Kidney (tissue), 13 donors: ENCODE measurements at regions not wholly inside any gene's neighbourhood (a gene's known extent, or its start where the extent isn't known, plus 50 kb on each side); places are given as distances from the start of the nearest gene placed in this dataset.

ENCODE experiments used
- DNase-seq, 5 donors: peaks; one replicate each; pipeline ENCODE4 v3.0.0-alpha.2; 2013 to 2020
- FAIRE-seq: peaks from 2 replicates; lab custom pipeline; 2012; peaks lifted over from hg19 to GRCh38; lab: Jason Lieb, UNC
- H3K27ac ChIP-seq, 2 donors: one replicate each; pipeline ENCODE4 v1.7.0; 2013; ENCODE audit warnings: low read depth in 2 of 2, low read length in 2 of 2, inconsistent platforms in 1 of 2
- H3K27me3 ChIP-seq: one replicate; pipeline ENCODE4 v1.7.1; 2013; ENCODE audit warnings: low read length, inconsistent platforms; ENCODE audit not compliant: control insufficient read depth, insufficient read depth
- H3K36me3 ChIP-seq, 3 donors: one replicate each; pipeline versions ENCODE4 v1.7.0 to v1.7.1; 2013; ENCODE audit warnings: low read length in 3 of 3, control low read depth in 1 of 3, inconsistent platforms in 1 of 3; ENCODE audit not compliant: insufficient read depth in 3 of 3, control insufficient read depth in 2 of 3
- H3K4me1 ChIP-seq, 3 donors: one replicate each; pipeline versions ENCODE4 v1.7.0 to v1.7.1; 2013; ENCODE audit warnings: low read length in 3 of 3, inconsistent platforms in 1 of 3, low read depth in 1 of 3; ENCODE audit not compliant: control insufficient read depth in 2 of 3, insufficient read depth in 2 of 3
- H3K4me3 ChIP-seq, 3 donors: one replicate each; pipeline versions ENCODE4 v1.7.0 to v1.8.1; 2013; ENCODE audit warnings: low read length in 3 of 3, control low read depth in 1 of 3, inconsistent platforms in 1 of 3
- H3K9ac ChIP-seq, 3 donors: one replicate each; pipeline versions ENCODE4 v1.7.0 to v1.7.1; 2013; ENCODE audit warnings: low read length in 3 of 3, control low read depth in 1 of 3, inconsistent platforms in 1 of 3
- H3K9me3 ChIP-seq, 3 donors: one replicate each; pipeline versions ENCODE4 v1.7.0 to v1.7.1; 2013; ENCODE audit warnings: low read length in 3 of 3, control low read depth in 1 of 3, inconsistent platforms in 1 of 3; ENCODE audit not compliant: control insufficient read depth in 2 of 3, insufficient read depth in 1 of 3
- intact Hi-C: fragments of 100-400 bp; cut with DNase I; formaldehyde crosslinking; loops from one replicate; pipeline ENCODE4 v1.11.1; 2022
- TF ChIP-seq, protein P1 (sequence below): IDR thresholded peaks from 3 replicates; pipeline ENCODE4 v1.5.1; 2012; ENCODE audit warnings: mild to moderate bottlenecking, moderate library complexity, borderline replicate concordance; ENCODE audit not compliant: insufficient read depth; ENCODE audit errors: extremely low read depth
- donor health status: control.
- donor health status: control.
- donor health status: control.
- donor health status: control.
- donor health status: control.
- donor health status: DM: yes; HTN: yes; CAD: no.
- donor health status: Normal renal cell carcinoma (clear cell type).

DNA sequence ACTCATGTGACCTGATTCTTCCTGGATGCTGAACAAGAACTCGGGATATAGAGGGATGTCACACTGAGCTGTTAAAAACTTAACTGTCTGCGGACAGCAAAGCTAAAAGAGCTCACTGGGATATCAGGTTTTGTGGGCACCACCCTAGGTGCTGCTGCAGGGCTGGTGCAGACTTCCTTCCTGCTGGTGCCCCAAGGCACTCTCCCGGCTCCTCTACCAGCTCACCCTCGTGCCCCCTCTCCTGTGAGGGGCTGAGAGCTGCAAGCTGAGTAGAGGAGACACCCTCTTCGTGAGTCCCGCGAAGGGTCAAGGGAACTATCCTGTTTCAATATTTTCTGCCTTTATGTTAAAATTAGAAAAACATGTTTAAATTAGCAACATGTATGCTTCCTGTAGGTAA, 1475.7 kb downstream of the EFNB2 start:
- FAIRE-seq (no peak), DNase-seq (no peak)
- TF ChIP-seq, protein P1, sequence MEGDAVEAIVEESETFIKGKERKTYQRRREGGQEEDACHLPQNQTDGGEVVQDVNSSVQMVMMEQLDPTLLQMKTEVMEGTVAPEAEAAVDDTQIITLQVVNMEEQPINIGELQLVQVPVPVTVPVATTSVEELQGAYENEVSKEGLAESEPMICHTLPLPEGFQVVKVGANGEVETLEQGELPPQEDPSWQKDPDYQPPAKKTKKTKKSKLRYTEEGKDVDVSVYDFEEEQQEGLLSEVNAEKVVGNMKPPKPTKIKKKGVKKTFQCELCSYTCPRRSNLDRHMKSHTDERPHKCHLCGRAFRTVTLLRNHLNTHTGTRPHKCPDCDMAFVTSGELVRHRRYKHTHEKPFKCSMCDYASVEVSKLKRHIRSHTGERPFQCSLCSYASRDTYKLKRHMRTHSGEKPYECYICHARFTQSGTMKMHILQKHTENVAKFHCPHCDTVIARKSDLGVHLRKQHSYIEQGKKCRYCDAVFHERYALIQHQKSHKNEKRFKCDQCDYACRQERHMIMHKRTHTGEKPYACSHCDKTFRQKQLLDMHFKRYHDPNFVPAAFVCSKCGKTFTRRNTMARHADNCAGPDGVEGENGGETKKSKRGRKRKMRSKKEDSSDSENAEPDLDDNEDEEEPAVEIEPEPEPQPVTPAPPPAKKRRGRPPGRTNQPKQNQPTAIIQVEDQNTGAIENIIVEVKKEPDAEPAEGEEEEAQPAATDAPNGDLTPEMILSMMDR = no peak
- H3K4me1 ChIP-seq = no peaks in the 10 kb centered on the region
- H3K9me3 ChIP-seq = no peaks in the 10 kb centered on the region
- H3K36me3 ChIP-seq = no peaks in the 10 kb centered on the region
- intact Hi-C loops = no loop called here
- no peak overlapping the region for H3K9ac ChIP-seq
- H3K27ac ChIP-seq = no peak overlapping the region
- H3K27me3 ChIP-seq = no peaks in the 10 kb centered on the region
- H3K4me3 ChIP-seq = no peak overlapping the region

DNA sequence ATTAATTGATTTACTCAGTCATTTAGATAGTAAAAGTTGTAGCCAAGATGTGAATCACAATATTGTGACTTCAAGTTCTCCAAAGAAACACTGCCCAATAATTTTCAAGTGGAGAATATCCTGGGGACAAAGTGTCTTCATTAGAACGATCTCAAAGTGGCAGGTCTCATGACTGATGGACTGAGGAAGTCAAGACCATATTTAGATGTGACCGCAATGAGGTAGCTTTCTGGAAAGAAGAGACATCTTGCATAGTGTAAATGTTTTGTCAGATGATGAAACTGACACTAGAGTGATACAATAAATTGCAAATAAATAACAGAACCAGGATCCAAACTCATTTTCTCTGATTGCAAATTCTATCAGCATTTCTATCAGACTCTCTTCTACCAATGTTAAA, 1476.9 kb downstream of the EFNB2 start:
- no peak for DNase-seq
- TF ChIP-seq, protein P1 = no peak
- intact Hi-C loops = no loop called here

DNA sequence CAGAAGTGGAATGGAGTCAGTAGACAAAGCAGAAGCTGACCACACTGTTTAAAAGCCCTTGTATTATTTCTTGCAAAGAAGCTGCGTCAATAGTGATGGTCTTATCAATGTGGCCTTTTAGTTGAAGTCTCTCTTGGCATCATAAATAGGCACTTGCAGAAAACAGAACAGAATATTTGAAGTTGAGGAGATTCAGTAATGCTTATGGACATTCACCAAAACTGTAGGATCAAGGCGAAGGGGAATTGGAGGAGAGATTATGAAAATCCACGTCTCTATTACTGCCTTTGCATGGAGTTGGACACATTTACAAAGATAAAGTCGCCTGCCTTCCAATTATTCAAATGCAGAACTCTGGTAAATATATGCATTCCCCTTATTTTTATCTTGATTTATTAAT, 1482.8 kb downstream of the EFNB2 start:
- FAIRE-seq (no peak), DNase-seq (no peak)
- no peaks in the 10 kb centered on the region for H3K9me3 ChIP-seq
- no peak overlapping the region for H3K4me3 ChIP-seq
- H3K36me3 ChIP-seq = no peaks in the 10 kb centered on the region
- H3K27me3 ChIP-seq = no peaks in the 10 kb centered on the region
- TF ChIP-seq, protein P1 = no peak
- H3K4me1 ChIP-seq = no peaks in the 10 kb centered on the region
- intact Hi-C loops = no loop called here
- H3K27ac ChIP-seq = no peak overlapping the region
- no peak overlapping the region for H3K9ac ChIP-seq

More for the DNA sequence above, 1476.9 kb downstream of the EFNB2 start:
- Histone ChIP-seq H3K9ac (no peak overlapping the region), H3K9me3 (no peaks in the 10 kb centered on the region), H3K27ac (no peak overlapping the region), H3K4me1 (no peaks in the 10 kb centered on the region), H3K4me3 (no peak overlapping the region), H3K36me3 (no peaks in the 10 kb centered on the region), H3K27me3 (no peaks in the 10 kb centered on the region)
- FAIRE-seq = no peak

DNA sequence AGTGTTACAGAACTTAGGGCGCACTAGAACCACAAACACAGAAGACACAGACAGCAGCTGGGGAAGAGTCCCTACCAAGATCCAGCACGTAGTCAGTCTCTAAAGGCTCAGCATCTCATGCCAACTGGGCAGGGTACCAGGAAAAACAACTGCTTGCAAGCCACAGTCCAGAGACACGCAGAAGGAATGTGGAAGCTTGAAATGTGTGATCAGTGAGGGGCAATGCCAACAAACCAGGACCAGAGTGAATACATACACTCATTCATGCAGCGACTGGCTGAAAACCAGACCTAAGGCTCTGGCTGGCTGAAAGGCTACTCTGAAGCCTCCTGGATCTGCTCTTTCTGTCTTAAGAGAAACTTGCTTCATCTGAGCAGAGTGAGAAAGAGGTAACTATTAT, 1484.8 kb downstream of the EFNB2 start:
- TF ChIP-seq, protein P1 = no peak
- Histone ChIP-seq H3K4me3 (no peak overlapping the region), H3K9me3 (no peaks in the 10 kb centered on the region), H3K27ac (no peak overlapping the region), H3K27me3 (no peaks in the 10 kb centered on the region), H3K4me1 (no peaks in the 10 kb centered on the region), H3K9ac (no peak overlapping the region), H3K36me3 (no peaks in the 10 kb centered on the region)
- intact Hi-C loops = no loop called here
- DNase-seq (no peak), FAIRE-seq (no peak)
